Inferior parietal cortex (tissue), 1 donor: ENCODE measurements at regions not wholly inside any gene's neighbourhood (a gene's known extent, or its start where the extent isn't known, plus 50 kb on each side); places are given as distances from the start of the nearest gene placed in this dataset.
"Not testable (repeated sequence)": the region's sequence is repeated elsewhere in the genome, so short reads cannot be mapped to it uniquely, and the experiment has no call there.

Experiments
- DNase-seq: peaks from one replicate; pipeline ENCODE4 v3.0.0-alpha.2; 2016; ENCODE audit errors: extremely low spot score

GRCh38 chr5:167912941-167913665 is 378.3 kb upstream of the WWC1 start:
- DNase-seq = no peak

- DNase-seq = no peak
Measured at GRCh38 chr5:167915237-167915636, 376.2 kb upstream of the WWC1 start.

DNA sequence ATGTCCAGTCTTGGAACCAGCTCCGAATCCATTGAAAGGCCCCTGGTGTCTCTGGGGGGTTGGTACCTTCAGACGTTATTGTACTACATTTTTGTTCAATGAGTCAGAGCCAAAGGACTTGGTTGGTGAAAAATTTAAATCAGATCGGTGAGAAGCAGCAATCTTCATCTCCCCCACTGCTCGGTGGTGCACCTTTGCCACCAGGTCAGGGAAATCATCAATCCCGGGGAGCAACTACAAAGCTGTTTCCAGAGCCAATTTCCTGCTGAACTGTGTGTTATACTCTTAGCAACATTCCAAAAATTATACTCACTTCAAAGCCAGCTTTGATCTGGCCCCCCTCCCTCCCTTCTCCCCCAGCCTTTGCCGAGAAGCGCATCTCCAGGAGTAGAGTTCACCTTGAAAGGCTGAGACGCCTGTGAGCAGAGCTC is 375.2 kb upstream of the WWC1 start:
- no peak for DNase-seq

DNA sequence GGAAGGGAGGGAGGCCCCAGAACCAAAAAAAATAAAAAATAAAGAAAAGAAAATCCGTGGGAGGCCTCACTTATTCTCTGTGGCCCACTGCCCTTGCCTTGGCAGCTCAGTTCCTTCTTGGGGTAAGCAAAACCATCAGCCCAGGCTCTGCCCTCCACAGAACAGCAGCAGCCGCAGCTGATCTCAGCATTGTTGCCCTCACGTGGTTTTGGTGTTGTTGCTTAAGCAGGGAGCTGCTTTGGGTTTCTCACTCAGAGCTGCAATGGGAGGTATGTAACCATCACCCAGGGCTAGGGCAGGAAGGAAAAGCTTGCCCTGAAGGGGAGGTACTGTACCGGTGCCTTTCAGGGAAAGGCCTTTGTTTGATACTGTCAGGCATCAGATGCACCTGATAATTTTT is 374.7 kb upstream of the WWC1 start:
- DNase-seq = peak; percentile 11

DNA sequence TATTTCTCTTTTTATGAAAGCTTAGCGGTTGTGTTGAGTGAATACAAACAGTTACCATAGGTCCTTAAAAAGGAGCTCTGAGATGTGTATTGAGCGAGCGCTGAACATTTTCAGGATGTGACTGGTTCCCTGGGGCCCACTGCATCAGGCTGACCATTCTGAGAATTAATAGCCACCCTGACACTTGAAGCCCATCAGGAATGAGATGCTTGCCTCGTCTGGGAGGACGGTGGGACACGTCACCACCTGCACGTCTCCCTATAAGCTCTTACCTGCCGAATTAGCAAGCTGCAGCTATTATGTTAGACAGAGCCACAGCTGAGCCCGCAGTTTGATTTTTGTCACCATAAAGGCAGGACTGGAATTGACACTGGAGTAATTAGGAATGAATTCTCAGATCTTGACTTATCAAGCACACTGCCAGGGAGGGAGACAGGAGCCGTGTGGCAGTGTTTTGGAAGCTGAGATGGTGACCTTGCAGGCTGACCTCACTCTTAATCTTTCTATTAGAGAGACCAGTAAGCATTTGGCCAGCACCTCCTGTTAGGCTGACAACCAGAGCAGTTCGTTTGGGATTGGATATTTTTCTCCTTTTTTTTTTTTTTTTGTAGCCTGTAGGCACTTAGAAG is 373.1 kb upstream of the WWC1 start:
- no peak for DNase-seq

GRCh38 chr5:167918813-167919483 is 372.5 kb upstream of the WWC1 start:
- DNase-seq = peak; percentile 47

DNA sequence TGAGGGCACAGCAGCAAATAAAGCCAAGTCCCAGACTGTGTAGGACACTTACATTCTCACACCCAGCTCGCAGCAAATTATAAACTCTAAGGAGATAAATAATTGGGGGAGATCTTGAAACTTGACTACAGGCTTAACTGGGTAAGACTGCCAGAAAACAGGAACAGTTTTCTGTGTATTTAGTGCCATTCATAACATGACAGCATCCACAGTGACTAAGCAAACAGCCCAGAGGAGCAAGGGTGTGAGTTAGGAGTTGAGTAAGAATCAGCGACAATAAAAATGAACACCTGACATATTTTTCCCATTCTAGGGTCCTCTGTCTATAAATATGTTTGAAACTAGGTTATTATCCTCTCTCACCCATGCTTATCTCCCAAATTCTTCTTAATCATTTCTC is 370.9 kb upstream of the WWC1 start:
- DNase-seq = no peak

DNA sequence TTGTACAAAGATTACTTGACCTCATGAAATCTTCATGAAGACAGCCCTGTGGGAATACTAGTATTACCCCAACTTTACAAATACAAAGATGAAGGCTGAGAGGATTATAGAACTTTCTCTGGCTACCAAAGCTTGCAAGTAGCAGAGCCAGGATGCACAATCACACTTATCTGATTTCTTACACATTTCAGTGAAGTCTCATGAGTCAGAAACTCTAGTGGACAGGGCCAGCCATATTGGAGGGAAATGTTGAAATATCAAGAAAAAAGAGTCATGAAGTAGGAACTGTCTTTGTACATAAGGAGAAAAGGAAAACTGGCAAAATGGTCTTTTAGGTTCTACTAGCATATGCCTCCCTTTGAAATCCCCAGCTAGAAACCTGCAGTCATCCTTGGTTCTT is 369.6 kb upstream of the WWC1 start:
- DNase-seq = no peak

DNA sequence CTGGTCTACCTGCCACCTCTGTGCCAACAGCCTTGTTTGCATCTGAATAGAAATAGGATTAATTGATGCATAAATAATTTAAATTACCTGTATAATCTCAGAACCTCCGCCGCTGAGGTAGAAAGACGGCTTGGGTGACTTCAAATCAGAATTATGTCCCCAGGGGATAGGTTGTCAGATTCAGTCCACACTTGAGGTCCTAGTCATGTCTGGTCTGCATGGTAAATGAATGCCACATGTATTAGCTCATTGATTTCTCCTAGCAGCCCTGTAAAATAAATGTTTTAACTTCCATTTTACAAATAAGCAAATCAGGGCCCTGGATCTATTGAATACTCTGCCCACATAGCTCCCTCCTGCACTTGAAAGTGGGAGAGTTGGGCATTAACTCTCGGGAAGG is 368.0 kb upstream of the WWC1 start:
- DNase-seq = no peak

GRCh38 chr5:167929841-167930240 is 361.6 kb upstream of the WWC1 start:
- no peak for DNase-seq

GRCh38 chr5:167934551-167934971 is 356.9 kb upstream of the WWC1 start:
- no peak for DNase-seq

GRCh38 chr5:167936022-167936421 is 355.4 kb upstream of the WWC1 start:
- no peak for DNase-seq

GRCh38 chr5:167936944-167937634 is 354.4 kb upstream of the WWC1 start:
- no peak for DNase-seq

DNA sequence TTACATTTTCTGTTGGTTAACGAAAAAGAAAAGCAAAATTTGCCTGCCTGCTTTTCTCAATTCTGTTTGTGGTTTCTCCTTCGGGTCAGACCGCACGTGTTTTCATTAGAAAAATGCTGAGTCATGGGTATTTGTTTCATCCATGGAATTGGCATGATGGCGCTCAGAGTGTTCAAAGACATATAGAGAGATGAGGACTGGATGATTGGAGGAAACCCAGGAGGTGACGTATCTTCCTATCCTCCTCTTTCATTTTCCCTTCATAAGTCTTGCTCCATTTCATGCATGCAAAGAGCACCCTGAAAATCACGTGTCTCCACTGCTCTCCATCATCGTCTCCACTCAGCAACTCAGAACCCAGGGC is 353.8 kb upstream of the WWC1 start:
- DNase-seq = no peak

- no peak for DNase-seq
Measured at GRCh38 chr5:167939686-167940085, 351.8 kb upstream of the WWC1 start.

- no peak for DNase-seq
Measured at GRCh38 chr5:167940911-167941310, 350.5 kb upstream of the WWC1 start.

GRCh38 chr5:167941556-167941955 is 349.9 kb upstream of the WWC1 start:
- not testable (repeated sequence) for DNase-seq

DNA sequence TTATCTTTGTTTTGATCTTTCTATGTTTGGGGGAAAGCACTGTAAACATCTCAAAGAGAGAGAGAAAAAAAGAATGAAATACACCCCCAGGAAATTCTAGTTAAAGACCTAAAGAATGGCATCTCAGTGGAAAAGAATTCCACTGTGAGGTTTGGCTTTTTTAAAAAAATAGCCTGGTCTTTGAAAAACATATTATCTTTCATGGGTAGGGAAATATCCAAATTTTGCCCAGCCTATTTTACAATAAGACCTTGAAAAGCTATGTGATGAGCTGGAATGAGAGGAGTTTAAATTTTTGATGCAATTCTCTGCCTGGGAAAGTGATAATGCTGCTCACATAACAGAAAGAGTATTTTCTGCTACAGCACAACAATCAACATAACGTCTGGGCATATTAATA is 348.1 kb upstream of the WWC1 start:
- DNase-seq = no peak

- no peak for DNase-seq
Measured at GRCh38 chr5:167944121-167944852, 347.2 kb upstream of the WWC1 start.

GRCh38 chr5:167945542-167946384 is 345.7 kb upstream of the WWC1 start:
- DNase-seq = no peak

- DNase-seq = no peak
Measured at GRCh38 chr5:167947306-167947705, 344.1 kb upstream of the WWC1 start.
